ENCODE measurements at regions not wholly inside any gene's neighbourhood (a gene's known extent, or its start where the extent isn't known, plus 50 kb on each side); places are given as distances from the start of the nearest gene placed in this dataset.

GRCh38 chr6:98280492-98280891 is 553.9 kb upstream of the POU3F2 start:
- no peak for DNase-seq (ENCODE audit: low read depth in 2 of 2, low spot score in 1 of 2)

GRCh38 chr6:98286620-98287019 is 547.8 kb upstream of the POU3F2 start:
- DNase-seq (ENCODE audit: low read depth in 2 of 2, low spot score in 1 of 2), result no peak

GRCh38 chr6:98287876-98288275 is 546.5 kb upstream of the POU3F2 start:
- DNase-seq (ENCODE audit: low read depth in 2 of 2, low spot score in 1 of 2), result no peak

GRCh38 chr6:98292810-98293209 is 541.6 kb upstream of the POU3F2 start:
- no peak for DNase-seq (ENCODE audit: low read depth in 2 of 2, low spot score in 1 of 2)

- no peak for DNase-seq (ENCODE audit: low read depth in 2 of 2, low spot score in 1 of 2)
Measured at GRCh38 chr6:98295515-98296175, 538.7 kb upstream of the POU3F2 start.

- DNase-seq (ENCODE audit: low read depth in 2 of 2, low spot score in 1 of 2), result no peak
Measured at GRCh38 chr6:98308564-98308963, 525.8 kb upstream of the POU3F2 start.

- DNase-seq (ENCODE audit: low read depth in 2 of 2, low spot score in 1 of 2), result no peak
Measured at GRCh38 chr6:98310443-98310842, 523.9 kb upstream of the POU3F2 start.

GRCh38 chr6:98323605-98324004 is 510.8 kb upstream of the POU3F2 start:
- no peak for DNase-seq (ENCODE audit: low read depth in 2 of 2, low spot score in 1 of 2)

GRCh38 chr6:98324446-98324845 is 509.9 kb upstream of the POU3F2 start:
- no peak for DNase-seq (ENCODE audit: low read depth in 2 of 2, low spot score in 1 of 2)

- no peak for DNase-seq (ENCODE audit: low read depth in 2 of 2, low spot score in 1 of 2)
Measured at GRCh38 chr6:98325366-98325765, 509.0 kb upstream of the POU3F2 start.

- DNase-seq (ENCODE audit: low read depth in 2 of 2, low spot score in 1 of 2), result no peak
Measured at GRCh38 chr6:98333273-98333672, 501.1 kb upstream of the POU3F2 start.

- no peak for DNase-seq (ENCODE audit: low read depth in 2 of 2, low spot score in 1 of 2)
Measured at GRCh38 chr6:98335594-98335993, 498.8 kb upstream of the POU3F2 start.

GRCh38 chr6:98339506-98339905 is 494.9 kb upstream of the POU3F2 start:
- DNase-seq (ENCODE audit: low read depth in 2 of 2, low spot score in 1 of 2), result no peak

GRCh38 chr6:98343004-98343403 is 491.4 kb upstream of the POU3F2 start:
- no peak for DNase-seq (ENCODE audit: low read depth in 2 of 2, low spot score in 1 of 2)

- DNase-seq (ENCODE audit: low read depth in 2 of 2, low spot score in 1 of 2), result no peak
Measured at GRCh38 chr6:98343797-98344196, 490.6 kb upstream of the POU3F2 start.

- no peak for DNase-seq (ENCODE audit: low read depth in 2 of 2, low spot score in 1 of 2)
Measured at GRCh38 chr6:98352348-98352747, 482.0 kb upstream of the POU3F2 start.

- no peak for DNase-seq (ENCODE audit: low read depth in 2 of 2, low spot score in 1 of 2)
Measured at GRCh38 chr6:98358173-98358572, 476.2 kb upstream of the POU3F2 start.

GRCh38 chr6:98366371-98366770 is 468.0 kb upstream of the POU3F2 start:
- no peak for DNase-seq (ENCODE audit: low read depth in 2 of 2, low spot score in 1 of 2)

GRCh38 chr6:98380589-98380988 is 453.8 kb upstream of the POU3F2 start:
- DNase-seq (ENCODE audit: low read depth in 2 of 2, low spot score in 1 of 2), result no peak

- no peak for DNase-seq (ENCODE audit: low read depth in 2 of 2, low spot score in 1 of 2)
Measured at GRCh38 chr6:98382246-98382645, 452.1 kb upstream of the POU3F2 start.

GRCh38 chr6:98384334-98384733 is 450.0 kb upstream of the POU3F2 start:
- no peak for DNase-seq (ENCODE audit: low read depth in 2 of 2, low spot score in 1 of 2)

GRCh38 chr6:98384801-98385200 is 449.6 kb upstream of the POU3F2 start:
- DNase-seq (ENCODE audit: low read depth in 2 of 2, low spot score in 1 of 2), result no peak

GRCh38 chr6:98395610-98396166 is 438.7 kb upstream of the POU3F2 start:
- no peak for DNase-seq (ENCODE audit: low read depth in 2 of 2, low spot score in 1 of 2)

All from stimulated activated CD8-positive, alpha-beta memory T cell treated with anti-CD3 and anti-CD28 coated beads, Interleukin-4, amount 100 ng/mL, for 4 hours (primary cell).